GM23338 (cell line): ENCODE measurements at regions not wholly inside any gene's neighbourhood (a gene's known extent, or its start where the extent isn't known, plus 50 kb on each side); places are given as distances from the start of the nearest gene placed in this dataset.

Experiments used
- ATAC-seq: fragments of 200-7000 bp; cut with Tn5 transposase; 3 replicates; pipeline ENCODE4 v1.9.1; 2020
- DNase-seq: peaks from one replicate; pipeline ENCODE4 v3.0.0-alpha.2; 2015; ENCODE audit warnings: low spot score
- H2AFZ ChIP-seq: fragments of 200-600 bp; sonication (generic); 2 replicates; pipeline ENCODE4 v1.8.0; 2016; ENCODE audit warnings: antibody characterized with exemption, mild to moderate bottlenecking, moderate library complexity
- H3F3A ChIP-seq: fragments of 200-600 bp; sonication (generic); replicated peaks from 2 replicates; pipeline ENCODE4 v1.8.0; 2017; ENCODE audit warnings: antibody characterized with exemption, mixed run types, low read depth
- H3K27ac ChIP-seq: fragments of 200-600 bp; sonication (generic); 2 replicates; pipeline ENCODE4 v1.6.1; 2016; ENCODE audit warnings: low read depth
- H3K27me3 ChIP-seq: fragments of 200-600 bp; sonication (generic); 2 replicates; pipeline ENCODE4 v1.8.0; 2016; ENCODE audit warnings: mild to moderate bottlenecking, mixed run types, moderate library complexity; ENCODE audit not compliant: insufficient read depth
- H3K36me3 ChIP-seq: fragments of 200-600 bp; sonication (generic); 2 replicates; pipeline ENCODE4 v1.8.0; 2016; ENCODE audit warnings: mild to moderate bottlenecking; ENCODE audit not compliant: insufficient read depth
- H3K4me1 ChIP-seq: fragments of 200-600 bp; sonication (generic); 2 replicates; pipeline ENCODE4 v1.8.0; 2016; ENCODE audit warnings: mild to moderate bottlenecking, moderate library complexity; ENCODE audit not compliant: insufficient read depth
- H3K4me2 ChIP-seq: fragments of 200-600 bp; sonication (generic); 2 replicates; pipeline ENCODE4 v1.7.1; 2017; ENCODE audit warnings: mixed run types
- H3K4me3 ChIP-seq: fragments of 200-600 bp; sonication (generic); 2 replicates; pipeline ENCODE4 v1.6.1; 2016; ENCODE audit warnings: mixed run types
- H3K79me2 ChIP-seq: fragments of 200-600 bp; sonication (generic); replicated peaks from 2 replicates; pipeline ENCODE4 v1.8.0; 2017; ENCODE audit warnings: mild to moderate bottlenecking; ENCODE audit not compliant: insufficient read depth
- H3K9me2 ChIP-seq: fragments of 200-600 bp; sonication (generic); 2 replicates; pipeline ENCODE4 v1.8.0; 2017; ENCODE audit not compliant: insufficient read depth
- H4K20me1 ChIP-seq: fragments of 200-600 bp; sonication (generic); replicated peaks from 2 replicates; pipeline ENCODE4 v1.8.0; 2017; ENCODE audit warnings: mild to moderate bottlenecking; ENCODE audit not compliant: insufficient read depth
- H3K27ac Mint-ChIP-seq: 2 replicates; pipeline ENCODE4 v1.8.0; 2020; ENCODE audit warnings: inconsistent platforms, mild to moderate bottlenecking, moderate library complexity, mixed read lengths
- H3K27me3 Mint-ChIP-seq: 3 replicates; pipeline ENCODE4 v1.8.0; 2022; ENCODE audit warnings: low read depth, mild to moderate bottlenecking, moderate library complexity, mixed read lengths, inconsistent platforms; ENCODE audit not compliant: insufficient read depth, poor library complexity
- H3K36me3 Mint-ChIP-seq: 3 replicates; pipeline ENCODE4 v1.8.0; 2021; ENCODE audit warnings: low read depth, mild to moderate bottlenecking, inconsistent platforms, moderate library complexity, mixed read lengths
- H3K4me1 Mint-ChIP-seq: 3 replicates; pipeline ENCODE4 v1.8.0; 2020; ENCODE audit warnings: mild to moderate bottlenecking, inconsistent platforms, mixed read lengths
- H3K4me3 Mint-ChIP-seq: 3 replicates; pipeline ENCODE4 v1.8.0; 2021; ENCODE audit warnings: moderate library complexity, mild to moderate bottlenecking, inconsistent platforms, mixed read lengths
- H3K9me3 Mint-ChIP-seq: 3 replicates; pipeline ENCODE4 v1.8.0; 2020; ENCODE audit warnings: moderate library complexity, mild to moderate bottlenecking, inconsistent platforms, mixed read lengths
- CREB1 ChIP-seq: fragments of 250-450 bp; sonication (Bioruptor Pico); IDR thresholded peaks from 2 replicates; pipeline ENCODE4 v1.5.0; 2020; ENCODE audit warnings: low read depth, mild to moderate bottlenecking, moderate library complexity
- ETS1 ChIP-seq: IDR thresholded peaks from 2 replicates; pipeline ENCODE4 v1.6.1; 2016; ENCODE audit warnings: antibody characterized with exemption
- EZH2 ChIP-seq: fragments of 200-600 bp; sonication (generic); IDR thresholded peaks from one replicate; pipeline ENCODE4 v1.8.0; 2017; ENCODE audit warnings: antibody characterized with exemption, mild to moderate bottlenecking, low read depth; ENCODE audit not compliant: unreplicated experiment
- JUNB ChIP-seq: IDR thresholded peaks from one replicate; pipeline ENCODE4 v1.6.1; 2016; ENCODE audit warnings: antibody characterized with exemption; ENCODE audit not compliant: unreplicated experiment
- NANOG ChIP-seq: IDR thresholded peaks from 2 replicates; pipeline ENCODE4 v1.6.1; 2016; ENCODE audit warnings: antibody characterized with exemption, borderline replicate concordance
- POLR2AphosphoS5 ChIP-seq: IDR thresholded peaks from 2 replicates; pipeline ENCODE4 v1.6.1; 2016; ENCODE audit warnings: antibody characterized with exemption, low read depth
- REST ChIP-seq: IDR thresholded peaks from one replicate; pipeline ENCODE4 v1.6.1; 2018; ENCODE audit warnings: antibody characterized with exemption; ENCODE audit not compliant: unreplicated experiment
- ZNF114 ChIP-seq: fragments of 250-450 bp; sonication (Bioruptor Pico); IDR thresholded peaks from 2 replicates; pipeline ENCODE4 v1.5.0; 2020; ENCODE audit warnings: mild to moderate bottlenecking, moderate library complexity
- ZNF331 ChIP-seq: fragments of 250-450 bp; sonication (Bioruptor Pico); IDR thresholded peaks from 2 replicates; pipeline ENCODE4 v1.5.0; 2020; ENCODE audit warnings: low read depth, mild to moderate bottlenecking, moderate library complexity
- ZNF462 ChIP-seq: fragments of 250-450 bp; sonication (Bioruptor Pico); IDR thresholded peaks from 2 replicates; pipeline ENCODE4 v1.5.0; 2020; ENCODE audit warnings: mild to moderate bottlenecking, moderate library complexity

GRCh38 chr2:56502616-56503015 is 318.8 kb downstream of the CCDC85A start (continued):
- no peak for TF ChIP-seq ZNF331 (CRISPR knock-in tag)
- no peak for TF ChIP-seq ZNF462 (CRISPR knock-in tag)
- no peak for TF ChIP-seq ETS1

- TF ChIP-seq NANOG, result no peak
- TF ChIP-seq JUNB, result no peak
- no peak for TF ChIP-seq ETS1
- TF ChIP-seq ZNF114 (CRISPR knock-in tag), result no peak
- TF ChIP-seq CREB1 (CRISPR knock-in tag), result no peak
- no peak for TF ChIP-seq POLR2AphosphoS5
- no peak for TF ChIP-seq ZNF331 (CRISPR knock-in tag)
- no peak for TF ChIP-seq EZH2
- TF ChIP-seq REST, result no peak
- H3K79me2 ChIP-seq, result no peaks in the 10 kb centered on the region
- H3K27ac ChIP-seq, result no peak overlapping the region
- Mint-ChIP-seq H3K27me3 (peaks cover 2% of the 10 kb centered on the region), H3K27ac (no peak overlapping the region), H3K4me3 (no peak overlapping the region), H3K4me1 (no peaks in the 10 kb centered on the region), H3K36me3 (no peaks in the 10 kb centered on the region), H3K9me3 (peaks cover 5% of the 10 kb centered on the region; the same call in 1 of the 3 replicates)
- no peak overlapping the region for H2AFZ ChIP-seq
- no peaks in the 10 kb centered on the region for H3F3A ChIP-seq
- no peak for ATAC-seq
- H3K9me2 ChIP-seq, result peaks cover 9% of the 10 kb centered on the region; the same call in 1 of the 2 replicates
- DNase-seq, result no peak
- H3K36me3 ChIP-seq, result no peaks in the 10 kb centered on the region
- H4K20me1 ChIP-seq, result no peaks in the 10 kb centered on the region
- H3K4me2 ChIP-seq, result no peak overlapping the region
- H3K27me3 ChIP-seq, result no peaks in the 10 kb centered on the region
- H3K4me1 ChIP-seq, result no peaks in the 10 kb centered on the region
- H3K4me3 ChIP-seq, result no peak overlapping the region
These were observed 322.1 kb downstream of the CCDC85A start for GRCh38 chr2:56505885-56506284.
